GM19467 (cell line): ENCODE measurements at regions not wholly inside any gene's neighbourhood (a gene's known extent, or its start where the extent isn't known, plus 50 kb on each side); places are given as distances from the start of the nearest gene placed in this dataset.
A peak's percentile ranks its signal among the peaks of the same experiment; 100 is the strongest.

Experiments used
- ATAC-seq: cut with Tn5 transposase; IDR thresholded peaks from one replicate; pipeline ENCODE4 v1.9.1; 2021; ENCODE audit warnings: mild to moderate bottlenecking, moderate library complexity; ENCODE audit not compliant: unreplicated experiment

DNA sequence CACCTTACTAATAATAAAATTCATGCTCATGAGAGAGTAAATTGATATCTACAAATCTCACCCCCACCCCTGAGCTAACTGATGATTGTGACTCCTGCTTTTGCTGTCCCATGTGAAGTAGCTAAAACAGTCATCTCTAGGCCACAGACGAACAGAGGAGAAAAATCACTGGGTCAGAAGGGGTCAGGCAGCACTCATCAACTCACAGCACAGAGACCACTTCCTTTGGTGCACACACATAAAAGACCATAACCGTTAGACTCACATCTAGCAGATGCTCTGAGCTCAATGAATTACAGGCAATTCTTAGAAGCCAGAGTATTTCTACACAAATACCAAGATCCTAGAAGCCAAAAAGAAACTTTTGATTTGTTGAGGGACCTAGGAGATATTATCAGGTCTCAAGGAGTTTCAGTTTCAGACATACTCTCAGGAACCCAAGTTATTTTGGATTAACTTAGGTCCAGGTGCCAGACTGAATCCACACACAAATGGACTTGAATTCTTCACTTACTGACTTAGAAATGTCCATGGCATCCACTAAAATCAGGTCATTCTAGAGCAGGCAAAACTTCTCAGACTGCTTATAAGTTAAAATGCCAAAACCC lies 65.0 kb upstream of the TES start:
- ATAC-seq, result peak; percentile 84

GRCh38 chr7:116148108-116148507 lies 62.2 kb upstream of the TES start:
- no peak for ATAC-seq

GRCh38 chr7:116148626-116149025 lies 61.7 kb upstream of the TES start:
- ATAC-seq, result no peak

- ATAC-seq, result peak; percentile 93
Measured at GRCh38 chr7:116150588-116150987, 59.8 kb upstream of the TES start.

DNA sequence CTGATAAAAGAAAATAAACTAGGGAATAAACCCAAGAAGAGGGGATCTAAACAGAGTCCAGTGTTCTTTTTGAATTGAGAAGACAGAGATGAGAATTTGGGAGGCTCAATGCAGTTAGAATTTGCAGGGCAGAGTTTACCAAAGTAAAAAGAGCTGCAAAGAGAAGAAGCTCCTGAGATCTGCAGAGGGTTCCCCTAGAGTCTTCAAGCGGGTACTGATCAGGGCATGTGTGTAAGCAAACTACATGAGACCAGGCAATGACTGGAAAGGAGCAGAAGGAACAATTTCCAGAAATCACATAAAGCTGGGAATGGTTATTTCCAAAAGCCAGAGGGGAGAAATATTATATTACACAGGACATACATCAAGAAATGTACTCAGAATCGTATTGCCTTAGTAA lies 58.1 kb upstream of the TES start:
- ATAC-seq, result no peak

DNA sequence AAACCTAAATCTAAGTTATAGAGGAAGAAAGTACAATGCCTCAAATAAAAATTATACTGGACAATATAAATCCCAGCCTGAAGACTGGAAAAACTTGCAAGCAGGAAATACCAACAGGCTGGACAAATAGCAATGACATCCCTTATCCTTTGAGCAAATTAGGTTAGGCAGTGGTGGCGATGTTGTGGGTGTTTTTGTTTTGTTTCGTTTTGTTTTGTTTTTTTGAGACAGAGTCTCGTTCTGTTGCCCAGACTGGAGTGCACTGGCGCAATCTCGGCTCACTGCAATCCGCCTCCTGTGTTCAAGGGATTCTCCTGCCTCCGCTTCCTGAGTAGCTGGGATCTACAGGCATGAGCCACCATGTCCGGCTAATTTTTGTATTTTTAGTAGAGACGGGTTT lies 57.3 kb upstream of the TES start:
- no peak for ATAC-seq

- ATAC-seq, result no peak
Measured at GRCh38 chr7:116159711-116160110, 50.6 kb upstream of the TES start.
